ENCODE measurements at regions not wholly inside any gene's neighbourhood (a gene's known extent, or its start where the extent isn't known, plus 50 kb on each side); places are given as distances from the start of the nearest gene placed in this dataset.

DNA sequence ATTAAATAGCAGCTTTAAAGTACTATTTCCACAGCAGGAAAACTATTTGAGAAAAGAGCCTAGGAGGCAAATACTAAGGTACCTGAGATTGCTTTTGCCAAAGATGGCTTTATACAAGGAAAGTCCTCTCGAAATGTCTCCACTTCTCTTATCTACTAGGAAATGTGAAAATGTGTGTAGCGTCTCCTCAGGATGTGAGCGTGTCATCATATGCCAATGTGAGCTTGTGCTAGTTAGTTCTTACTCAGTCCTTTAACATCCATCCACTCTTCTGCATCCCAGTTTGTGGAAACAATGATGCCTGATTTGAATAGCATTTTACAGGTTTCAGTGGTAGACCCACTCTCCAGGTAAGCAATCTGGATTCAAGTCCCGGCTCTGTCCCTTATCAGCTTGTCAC lies 421.0 kb downstream of the DYNC2H1 start:
- no peak for DNase-seq (ENCODE audit: low read depth)

- no peak for DNase-seq (ENCODE audit: low read depth)
Measured at GRCh38 chr11:103532133-103532788, 423.0 kb downstream of the DYNC2H1 start.

DNA sequence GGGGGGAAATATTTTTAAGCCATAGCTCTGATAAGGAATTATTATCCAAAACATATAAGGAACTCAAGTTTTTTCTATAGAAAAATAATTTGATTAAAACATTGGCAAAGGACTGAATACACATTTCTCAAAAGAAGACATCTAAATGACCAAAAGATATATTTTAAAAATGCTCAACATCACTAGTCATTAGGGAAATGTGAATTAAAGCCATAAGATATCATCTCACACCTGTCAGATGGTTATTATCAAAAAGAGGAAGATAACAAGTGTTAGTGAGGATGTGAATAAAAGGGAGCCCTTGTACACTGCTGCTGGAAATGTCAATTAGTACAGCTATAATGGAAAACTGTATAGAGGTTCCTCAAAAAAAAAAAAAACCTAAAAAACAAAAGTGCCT lies 425.0 kb downstream of the DYNC2H1 start:
- DNase-seq (ENCODE audit: low read depth): no peak

GRCh38 chr11:103534959-103535358 lies 425.7 kb downstream of the DYNC2H1 start:
- DNase-seq (ENCODE audit: low read depth): no peak

- DNase-seq (ENCODE audit: low read depth): no peak
Measured at GRCh38 chr11:103536335-103536722, 427.1 kb downstream of the DYNC2H1 start.

- no peak for DNase-seq (ENCODE audit: low read depth)
Measured at GRCh38 chr11:103537904-103538502, 428.8 kb downstream of the DYNC2H1 start.

- no peak for DNase-seq (ENCODE audit: low read depth)
Measured at GRCh38 chr11:103539166-103539565, 429.9 kb downstream of the DYNC2H1 start.

GRCh38 chr11:103541186-103541795 lies 432.1 kb downstream of the DYNC2H1 start:
- DNase-seq (ENCODE audit: low read depth): no peak

DNA sequence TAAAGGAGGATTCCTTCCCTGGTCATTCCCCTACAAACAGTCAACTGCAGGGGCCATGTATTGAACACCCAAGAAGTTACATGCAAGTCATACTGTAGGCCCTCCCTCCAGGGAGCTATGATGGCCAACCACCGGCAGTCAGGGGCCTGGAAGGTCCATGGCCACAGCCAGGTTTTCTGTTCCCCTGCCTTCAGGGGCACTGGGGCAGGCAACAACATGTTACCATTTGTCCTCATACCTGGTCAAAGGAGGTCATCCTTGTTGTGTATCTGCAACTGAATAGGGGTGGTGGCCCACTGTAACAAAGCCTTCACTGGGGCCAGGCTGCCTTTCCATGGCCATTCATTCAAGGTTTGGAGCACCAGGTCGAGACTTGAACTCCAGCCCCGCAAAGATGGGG lies 433.6 kb downstream of the DYNC2H1 start:
- no peak for DNase-seq (ENCODE audit: low read depth)

- no peak for DNase-seq (ENCODE audit: low read depth)
Measured at GRCh38 chr11:103543456-103543855, 434.2 kb downstream of the DYNC2H1 start.

GRCh38 chr11:103544874-103545273 lies 435.6 kb downstream of the DYNC2H1 start:
- no peak for DNase-seq (ENCODE audit: low read depth)

GRCh38 chr11:103545551-103545950 lies 436.3 kb downstream of the DYNC2H1 start:
- no peak for DNase-seq (ENCODE audit: low read depth)

DNA sequence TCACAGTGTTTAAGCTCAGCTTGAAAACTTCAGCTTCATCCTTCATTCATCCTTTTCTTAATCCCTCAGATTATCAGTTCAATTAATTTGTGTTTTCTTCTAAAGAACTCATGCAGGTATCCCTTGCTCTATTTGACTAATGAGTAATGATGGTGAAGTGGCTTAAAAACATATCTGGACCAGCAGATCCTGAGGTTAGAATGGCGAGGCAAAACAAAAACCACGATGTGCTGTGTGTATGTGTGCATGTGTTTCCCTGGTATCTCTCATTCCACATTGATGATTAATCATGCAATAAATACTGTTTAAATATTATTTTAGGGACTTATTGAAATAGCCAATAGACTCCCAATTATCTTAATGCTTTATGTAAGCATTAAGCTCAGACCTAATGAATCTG lies 437.0 kb downstream of the DYNC2H1 start:
- DNase-seq (ENCODE audit: low read depth): no peak

GRCh38 chr11:103547024-103547423 lies 437.8 kb downstream of the DYNC2H1 start:
- DNase-seq (ENCODE audit: low read depth): no peak

GRCh38 chr11:103547691-103548090 lies 438.5 kb downstream of the DYNC2H1 start:
- DNase-seq (ENCODE audit: low read depth): no peak

DNA sequence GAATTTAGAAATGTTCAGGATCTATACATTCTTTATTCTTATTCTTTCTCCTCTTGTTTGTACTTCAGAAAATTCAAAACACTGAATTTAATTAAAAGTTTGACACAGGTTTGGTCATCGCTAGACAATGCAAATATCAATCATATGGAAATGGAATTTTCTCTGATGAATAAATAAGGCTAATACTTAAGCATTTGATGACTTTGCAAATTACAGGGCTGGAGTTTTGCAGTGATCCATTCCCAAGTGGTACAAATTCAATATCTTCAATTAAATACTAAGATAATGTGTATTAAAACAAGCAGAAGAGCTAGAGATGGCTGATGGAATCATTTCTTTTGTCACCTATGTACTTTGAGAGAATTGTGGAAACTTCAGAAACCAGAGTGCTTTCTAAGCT lies 439.6 kb downstream of the DYNC2H1 start:
- DNase-seq (ENCODE audit: low read depth): no peak

DNA sequence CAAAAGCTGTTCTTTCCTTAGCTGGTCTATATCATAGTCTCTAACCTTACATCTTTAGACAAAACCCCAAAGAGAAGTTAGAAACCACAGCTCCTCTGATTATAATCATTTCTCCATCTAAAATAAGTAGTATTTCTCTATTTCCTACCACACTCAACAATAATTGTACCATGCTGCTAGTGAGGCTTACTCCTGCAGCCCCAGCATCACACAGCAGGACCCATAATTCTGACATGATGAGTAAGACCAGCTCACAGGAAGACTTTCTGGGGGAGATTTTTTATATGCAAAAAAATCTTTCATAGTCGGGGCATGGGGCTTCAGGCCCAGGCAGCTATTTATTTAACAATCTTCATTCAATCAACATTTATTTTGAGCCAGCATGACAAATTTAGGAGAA lies 441.6 kb downstream of the DYNC2H1 start:
- no peak for DNase-seq (ENCODE audit: low read depth)

DNA sequence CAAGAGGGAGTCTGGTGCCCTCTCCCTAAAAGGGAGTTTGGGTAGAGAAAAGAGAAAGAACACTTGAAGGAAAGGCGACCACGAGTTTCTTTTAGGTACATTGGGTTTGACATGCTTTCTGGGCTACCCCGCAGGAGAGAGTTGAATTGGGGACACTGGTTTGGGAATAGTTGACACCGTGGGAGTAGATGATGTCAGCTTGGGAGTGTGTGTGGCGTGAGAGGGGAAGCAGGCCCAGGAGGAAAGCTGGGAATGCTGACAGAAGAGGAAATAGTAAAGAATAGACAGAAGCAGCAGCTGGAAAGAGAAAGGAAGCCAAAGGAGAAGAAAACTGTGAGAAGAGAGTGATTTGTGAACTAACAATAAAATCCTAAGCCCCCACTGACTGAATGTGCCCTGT lies 442.9 kb downstream of the DYNC2H1 start:
- DNase-seq (ENCODE audit: low read depth): no peak

DNA sequence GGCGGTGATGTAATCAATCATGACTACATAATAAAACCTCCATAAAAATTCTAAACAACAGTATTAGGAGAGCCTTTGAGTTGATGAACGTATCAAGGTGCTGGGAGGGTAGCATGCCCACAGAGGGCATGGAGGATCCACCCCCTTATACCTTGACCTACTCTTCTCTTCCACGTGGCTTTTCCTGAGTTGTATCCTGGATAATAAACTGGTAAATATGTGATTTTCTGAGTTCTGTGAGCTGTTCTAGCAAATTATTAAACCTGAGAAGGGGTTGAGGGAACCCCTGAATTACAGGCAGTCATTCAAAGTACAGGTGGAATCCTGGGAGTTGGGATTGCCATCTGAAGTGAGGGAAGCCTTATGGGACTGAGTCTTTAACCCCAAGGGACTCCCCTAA lies 446.9 kb downstream of the DYNC2H1 start:
- no peak for DNase-seq (ENCODE audit: low read depth)

DNA sequence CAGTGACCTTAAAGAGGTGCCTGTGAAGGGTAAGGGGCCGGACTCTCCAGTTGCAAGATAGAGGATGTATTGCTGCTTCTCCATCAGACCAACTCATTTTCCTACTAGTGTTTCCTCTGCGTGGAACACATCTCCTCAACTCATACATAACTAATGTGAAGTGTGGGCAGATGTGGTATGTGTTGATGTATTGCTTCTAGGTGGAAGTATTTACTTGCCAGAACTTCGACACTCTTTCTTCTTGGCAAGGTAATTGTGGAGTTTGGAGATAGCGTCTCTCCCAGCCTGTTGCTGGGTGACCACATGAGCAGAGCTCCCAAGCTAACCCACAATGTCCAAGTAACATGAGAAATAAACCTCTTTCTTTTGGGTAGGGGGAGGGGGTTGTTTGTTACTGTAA lies 456.9 kb downstream of the DYNC2H1 start:
- DNase-seq (ENCODE audit: low read depth): no peak

DNA sequence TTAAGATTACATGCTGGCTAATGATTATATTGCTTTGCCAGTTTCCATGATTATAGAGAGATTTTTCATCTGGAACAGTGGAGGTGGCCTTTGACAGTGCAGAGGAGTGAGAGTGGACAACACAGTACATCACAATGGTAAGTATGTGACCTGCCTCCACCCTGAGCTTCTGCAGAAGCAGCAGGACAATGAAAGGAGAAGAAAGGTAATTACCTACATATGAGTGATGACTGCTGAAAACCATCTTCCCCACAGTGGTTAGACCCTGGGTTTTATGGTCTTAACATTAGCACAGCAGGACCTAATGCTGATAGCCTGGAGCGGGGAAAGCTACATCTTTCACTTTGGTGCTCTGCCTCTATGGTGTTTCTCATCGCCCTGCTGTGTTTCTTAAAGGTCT lies 454.7 kb upstream of the DDI1 start:
- DNase-seq (ENCODE audit: low read depth): no peak

- no peak for DNase-seq (ENCODE audit: low read depth)
Measured at GRCh38 chr11:103582351-103582909, 454.0 kb upstream of the DDI1 start.

DNA sequence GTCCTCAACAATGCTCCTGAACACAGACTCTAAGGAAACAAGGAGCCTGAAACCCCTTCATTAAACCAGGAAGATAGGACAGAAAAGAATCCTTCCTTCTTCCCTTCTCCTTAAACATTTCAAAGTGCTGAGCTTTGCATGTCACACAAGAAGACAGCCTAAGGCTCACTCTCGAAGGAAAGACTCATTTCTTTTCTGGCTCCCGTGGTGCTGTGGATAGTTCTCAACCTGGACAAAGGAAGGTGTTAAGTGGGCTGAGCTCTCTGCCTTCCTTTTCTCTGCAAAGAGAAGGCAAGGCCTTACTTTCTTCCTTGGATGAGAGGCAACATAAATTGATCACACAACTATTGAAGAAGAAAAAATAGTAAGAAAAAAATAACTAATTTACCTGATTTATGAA lies 452.4 kb upstream of the DDI1 start:
- no peak for DNase-seq (ENCODE audit: low read depth)

DNA sequence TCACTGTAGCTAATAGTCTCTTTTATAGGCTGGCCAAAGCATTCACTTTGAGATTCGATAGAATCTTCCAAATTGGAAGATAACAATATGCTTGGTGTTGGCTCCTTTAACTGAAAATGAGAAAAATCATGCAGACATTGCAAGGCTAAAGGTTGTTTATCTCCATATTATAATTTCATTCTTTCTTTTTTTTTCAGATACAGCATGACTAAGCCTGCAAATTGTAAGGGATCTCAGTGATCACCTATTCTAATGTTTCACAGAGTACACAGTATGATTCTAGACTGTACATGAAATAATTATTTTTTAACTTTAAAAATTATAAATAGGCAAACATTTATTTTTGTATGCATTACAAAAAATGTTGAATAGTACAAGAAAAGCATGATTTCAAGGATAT lies 451.7 kb upstream of the DDI1 start:
- no peak for DNase-seq (ENCODE audit: low read depth)

Data from stimulated activated CD8-positive, alpha-beta memory T cell treated with anti-CD3 and anti-CD28 coated beads, Interleukin-15, amount 100 ng/mL, for 1 hour (primary cell).